Ovary (tissue), 3 donors: ENCODE measurements at regions not wholly inside any gene's neighbourhood (a gene's known extent, or its start where the extent isn't known, plus 50 kb on each side); places are given as distances from the start of the nearest gene placed in this dataset.

ENCODE experiments used
- EP300 ChIP-seq: sonication (generic); formaldehyde crosslinking; IDR thresholded peaks from one replicate; pipeline ENCODE4 v1.6.1; 2017; ENCODE audit warnings: antibody characterized with exemption
- POLR2A ChIP-seq: fragments of 450-650 bp; IDR thresholded peaks from one replicate; pipeline ENCODE4 v1.6.1; 2017; ENCODE audit warnings: antibody characterized with exemption, mild to moderate bottlenecking, moderate library complexity
- TF ChIP-seq, protein P1 (sequence below), 3 donors: fragments of 450-650 bp in 2 of 3; fragments of 200-600 bp in 1 of 3; IDR thresholded peaks; one replicate each; pipeline versions ENCODE4 v1.5.1 to v1.8.0; 2016 to 2022; ENCODE audit warnings: antibody characterized with exemption in 3 of 3, mild to moderate bottlenecking in 1 of 3
- donor health status: DM: no; HTN: no; CAD: no.

DNA sequence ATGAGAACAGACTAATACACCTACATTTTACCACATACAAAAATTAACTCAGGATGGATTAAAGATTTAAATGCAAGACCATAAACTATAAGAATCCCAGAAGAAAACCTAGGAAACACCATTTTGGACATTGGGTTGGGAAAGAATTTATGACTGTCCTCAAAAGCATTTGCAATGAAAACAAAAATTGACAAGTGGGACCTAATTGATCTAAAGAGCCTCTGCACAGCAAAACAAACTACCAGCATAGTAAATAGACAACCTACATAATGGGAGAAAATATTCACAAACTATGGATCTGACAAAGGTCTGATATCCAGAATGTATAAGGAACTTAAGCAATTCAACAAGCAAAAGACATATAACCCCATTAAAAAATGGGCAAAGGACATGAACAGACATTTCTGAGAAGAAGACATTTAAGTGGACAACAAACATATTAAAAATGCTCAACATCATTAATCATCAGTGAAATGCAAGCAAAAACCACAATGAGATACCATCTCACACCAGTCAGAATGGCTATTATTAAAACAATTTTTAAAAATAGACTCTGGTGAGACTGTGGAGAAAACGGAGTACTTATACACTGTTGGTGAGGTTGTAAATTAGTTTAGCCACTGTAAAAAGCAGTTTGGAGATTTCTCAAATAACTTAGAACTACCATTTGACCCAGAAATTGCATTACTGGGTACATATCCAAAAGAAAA, 221.7 kb upstream of the DIPK2B start:
- no peak for TF ChIP-seq EP300
- TF ChIP-seq, protein P1, sequence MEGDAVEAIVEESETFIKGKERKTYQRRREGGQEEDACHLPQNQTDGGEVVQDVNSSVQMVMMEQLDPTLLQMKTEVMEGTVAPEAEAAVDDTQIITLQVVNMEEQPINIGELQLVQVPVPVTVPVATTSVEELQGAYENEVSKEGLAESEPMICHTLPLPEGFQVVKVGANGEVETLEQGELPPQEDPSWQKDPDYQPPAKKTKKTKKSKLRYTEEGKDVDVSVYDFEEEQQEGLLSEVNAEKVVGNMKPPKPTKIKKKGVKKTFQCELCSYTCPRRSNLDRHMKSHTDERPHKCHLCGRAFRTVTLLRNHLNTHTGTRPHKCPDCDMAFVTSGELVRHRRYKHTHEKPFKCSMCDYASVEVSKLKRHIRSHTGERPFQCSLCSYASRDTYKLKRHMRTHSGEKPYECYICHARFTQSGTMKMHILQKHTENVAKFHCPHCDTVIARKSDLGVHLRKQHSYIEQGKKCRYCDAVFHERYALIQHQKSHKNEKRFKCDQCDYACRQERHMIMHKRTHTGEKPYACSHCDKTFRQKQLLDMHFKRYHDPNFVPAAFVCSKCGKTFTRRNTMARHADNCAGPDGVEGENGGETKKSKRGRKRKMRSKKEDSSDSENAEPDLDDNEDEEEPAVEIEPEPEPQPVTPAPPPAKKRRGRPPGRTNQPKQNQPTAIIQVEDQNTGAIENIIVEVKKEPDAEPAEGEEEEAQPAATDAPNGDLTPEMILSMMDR (IDR thresholded peaks at IDR 0.05), result no peak
- no peak for TF ChIP-seq POLR2A
